ENCODE measurements at regions not wholly inside any gene's neighbourhood (a gene's known extent, or its start where the extent isn't known, plus 50 kb on each side); places are given as distances from the start of the nearest gene placed in this dataset.
"Not testable (repeated sequence)": the region's sequence is repeated elsewhere in the genome, so short reads cannot be mapped to it uniquely, and the experiment has no call there.

- no peak for DNase-seq (ENCODE audit: low read depth)
These were observed 787.7 kb downstream of the CCDC85A start for GRCh38 chr2:56971383-56971974.

- DNase-seq (ENCODE audit: low read depth), result no peak
These were observed 797.8 kb downstream of the CCDC85A start for GRCh38 chr2:56981554-56981953.

GRCh38 chr2:56985609-56986008 lies 801.8 kb downstream of the CCDC85A start:
- no peak for DNase-seq (ENCODE audit: low read depth)

- DNase-seq (ENCODE audit: low read depth), result no peak
These were observed 838.7 kb downstream of the CCDC85A start for GRCh38 chr2:57022496-57022895.

- DNase-seq (ENCODE audit: low read depth), result no peak
These were observed 861.3 kb downstream of the CCDC85A start for GRCh38 chr2:57044931-57045635.

- no peak for DNase-seq (ENCODE audit: low read depth)
These were observed 865.5 kb downstream of the CCDC85A start for GRCh38 chr2:57049273-57049672.

GRCh38 chr2:57050007-57050406 lies 866.2 kb downstream of the CCDC85A start:
- no peak for DNase-seq (ENCODE audit: low read depth)

GRCh38 chr2:57066301-57066700 lies 882.5 kb downstream of the CCDC85A start:
- DNase-seq (ENCODE audit: low read depth), result not testable (repeated sequence)

GRCh38 chr2:57075226-57075625 lies 891.4 kb downstream of the CCDC85A start:
- no peak for DNase-seq (ENCODE audit: low read depth)

- no peak for DNase-seq (ENCODE audit: low read depth)
These were observed 896.2 kb downstream of the CCDC85A start for GRCh38 chr2:57080035-57080434.

GRCh38 chr2:57084697-57085281 lies 901.0 kb downstream of the CCDC85A start:
- DNase-seq (ENCODE audit: low read depth), result no peak

GRCh38 chr2:57093020-57093419 lies 909.2 kb downstream of the CCDC85A start:
- DNase-seq (ENCODE audit: low read depth), result no peak

GRCh38 chr2:57097855-57098254 lies 914.1 kb downstream of the CCDC85A start:
- no peak for DNase-seq (ENCODE audit: low read depth)

GRCh38 chr2:57100436-57100835 lies 916.6 kb downstream of the CCDC85A start:
- DNase-seq (ENCODE audit: low read depth), result no peak

GRCh38 chr2:57105694-57106093 lies 921.9 kb downstream of the CCDC85A start:
- DNase-seq (ENCODE audit: low read depth), result no peak

- no peak for DNase-seq (ENCODE audit: low read depth)
These were observed 923.6 kb downstream of the CCDC85A start for GRCh38 chr2:57107353-57107752.

GRCh38 chr2:57111531-57111930 lies 927.7 kb downstream of the CCDC85A start:
- no peak for DNase-seq (ENCODE audit: low read depth)

- no peak for DNase-seq (ENCODE audit: low read depth)
These were observed 927.5 kb upstream of the VRK2 start for GRCh38 chr2:57119141-57119540.

- DNase-seq (ENCODE audit: low read depth), result no peak
These were observed 920.2 kb upstream of the VRK2 start for GRCh38 chr2:57126410-57126809.

GRCh38 chr2:57139179-57139578 lies 907.4 kb upstream of the VRK2 start:
- no peak for DNase-seq (ENCODE audit: low read depth)

GRCh38 chr2:57141269-57141668 lies 905.3 kb upstream of the VRK2 start:
- no peak for DNase-seq (ENCODE audit: low read depth)

- no peak for DNase-seq (ENCODE audit: low read depth)
These were observed 899.7 kb upstream of the VRK2 start for GRCh38 chr2:57146951-57147350.

- no peak for DNase-seq (ENCODE audit: low read depth)
These were observed 890.2 kb upstream of the VRK2 start for GRCh38 chr2:57156231-57156924.
